Stomach (tissue), 8 donors: ENCODE measurements at regions not wholly inside any gene's neighbourhood (a gene's known extent, or its start where the extent isn't known, plus 50 kb on each side); places are given as distances from the start of the nearest gene placed in this dataset.
A peak's percentile ranks its signal among the peaks of the same experiment; 100 is the strongest.

ENCODE experiments used
- DNase-seq, 2 donors: peaks; one replicate each; pipeline versions ENCODE4 v3.0.0 to v3.0.0-alpha.2; 2013 to 2019
- H3K27ac ChIP-seq, 5 donors: fragments of 200-600 bp in 4 of 5; sonication (generic) in 4 of 5; one replicate each; pipeline ENCODE4 v1.5.1; 2013 to 2019; ENCODE audit warnings: mild to moderate bottlenecking in 1 of 5, moderate library complexity in 1 of 5
- H3K27me3 ChIP-seq, 3 donors: fragments of 200-600 bp; sonication (generic); one replicate each; pipeline ENCODE4 v1.5.1; 2017 to 2019; ENCODE audit warnings: mixed run types in 1 of 3
- H3K36me3 ChIP-seq, 4 donors: fragments of 200-600 bp; sonication (generic); 1 replicate in 3 of 4; 2 replicates in 1 of 4; pipeline ENCODE4 v1.5.1; 2016 to 2019
- H3K4me1 ChIP-seq, 4 donors: fragments of 200-600 bp; sonication (generic); one replicate each; pipeline ENCODE4 v1.5.1; 2016 to 2019
- H3K4me3 ChIP-seq, 4 donors: fragments of 200-600 bp; sonication (generic) in 3 of 4; one replicate each; pipeline ENCODE4 v1.5.1; 2016 to 2019; ENCODE audit warnings: mild to moderate bottlenecking in 1 of 4
- H3K9me3 ChIP-seq, 4 donors: fragments of 200-600 bp; sonication (generic); one replicate each; pipeline ENCODE4 v1.5.1; 2016 to 2019
- EP300 ChIP-seq: sonication (generic); formaldehyde crosslinking; IDR thresholded peaks from one replicate; pipeline ENCODE4 v1.6.1; 2017; ENCODE audit warnings: antibody characterized with exemption
- POLR2A ChIP-seq, 4 donors: fragments of 450-650 bp; IDR thresholded peaks; one replicate each; pipeline ENCODE4 v1.6.1; 2016; ENCODE audit warnings: antibody characterized with exemption in 4 of 4, control low read depth in 2 of 4, mild to moderate bottlenecking in 1 of 4, moderate library complexity in 1 of 4
- POLR2AphosphoS5 ChIP-seq, 3 donors: sonication (generic); formaldehyde crosslinking; IDR thresholded peaks; one replicate each; pipeline ENCODE4 v1.6.1; 2016; ENCODE audit warnings: antibody characterized with exemption in 3 of 3
- WGBS, 5 donors: extraction: QIAGEN DNeasy Blood & Tissue Kit in 3 of 5; methylation state at CpG; one replicate each; pipeline versions ENCODE4 v1.1.5 to v1.1.7; 2013 to 2018; 5-methylcytosine and 5-hydroxymethylcytosine counted together
- intact Hi-C: fragments of 100-400 bp; cut with DNase I; formaldehyde crosslinking; loops from one replicate; pipeline ENCODE4 v1.15.1; 2023; ENCODE audit warnings: low total_unique reads
- TF ChIP-seq, protein P1 (sequence below), 7 experiments: fragments of 450-650 bp in 4 of 7; fragments of 200-600 bp in 3 of 7; sonication (generic) in 3 of 7; IDR thresholded peaks; one replicate each; pipeline ENCODE4 v1.5.1; 2016 to 2019; ENCODE audit warnings: antibody characterized with exemption in 7 of 7, control low read depth in 2 of 7, mild to moderate bottlenecking in 1 of 7
- donor health status: healthy with polysubstance abuse.
- donor health status: Bipolar disorder and iron deficiency.
- donor health status: healthy.

DNA sequence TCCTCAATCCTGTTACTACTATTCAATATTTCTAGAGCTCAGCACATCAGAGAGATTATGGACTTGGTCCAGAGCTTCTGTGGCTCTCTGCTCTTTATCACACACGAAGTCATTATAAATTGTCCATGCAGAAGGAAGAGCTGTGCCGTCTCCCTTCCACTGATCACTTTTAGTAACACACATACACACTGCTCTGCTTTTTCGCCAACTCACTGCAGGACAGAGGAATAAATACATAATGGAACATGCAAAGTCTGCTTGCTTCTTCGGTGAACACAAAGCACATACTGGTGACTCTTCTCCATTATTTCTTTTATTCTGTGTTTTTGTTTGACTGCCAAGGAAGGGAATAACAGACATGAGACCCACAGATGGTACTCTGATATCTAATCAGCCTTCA lies 1000.0 kb upstream of the TENM4 start:
- no peaks in the 10 kb centered on the region for H3K27me3 ChIP-seq
- no peaks in the 10 kb centered on the region for H3K4me1 ChIP-seq
- no peak overlapping the region for H3K4me3 ChIP-seq
- no peak for DNase-seq
- H3K9me3 ChIP-seq = no peaks in the 10 kb centered on the region
- TF ChIP-seq POLR2AphosphoS5 (IDR thresholded peaks at IDR 0.05) = no peak
- TF ChIP-seq EP300 = no peak
- TF ChIP-seq, protein P1, sequence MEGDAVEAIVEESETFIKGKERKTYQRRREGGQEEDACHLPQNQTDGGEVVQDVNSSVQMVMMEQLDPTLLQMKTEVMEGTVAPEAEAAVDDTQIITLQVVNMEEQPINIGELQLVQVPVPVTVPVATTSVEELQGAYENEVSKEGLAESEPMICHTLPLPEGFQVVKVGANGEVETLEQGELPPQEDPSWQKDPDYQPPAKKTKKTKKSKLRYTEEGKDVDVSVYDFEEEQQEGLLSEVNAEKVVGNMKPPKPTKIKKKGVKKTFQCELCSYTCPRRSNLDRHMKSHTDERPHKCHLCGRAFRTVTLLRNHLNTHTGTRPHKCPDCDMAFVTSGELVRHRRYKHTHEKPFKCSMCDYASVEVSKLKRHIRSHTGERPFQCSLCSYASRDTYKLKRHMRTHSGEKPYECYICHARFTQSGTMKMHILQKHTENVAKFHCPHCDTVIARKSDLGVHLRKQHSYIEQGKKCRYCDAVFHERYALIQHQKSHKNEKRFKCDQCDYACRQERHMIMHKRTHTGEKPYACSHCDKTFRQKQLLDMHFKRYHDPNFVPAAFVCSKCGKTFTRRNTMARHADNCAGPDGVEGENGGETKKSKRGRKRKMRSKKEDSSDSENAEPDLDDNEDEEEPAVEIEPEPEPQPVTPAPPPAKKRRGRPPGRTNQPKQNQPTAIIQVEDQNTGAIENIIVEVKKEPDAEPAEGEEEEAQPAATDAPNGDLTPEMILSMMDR (IDR thresholded peaks at IDR 0.05) = no peak
- TF ChIP-seq POLR2A (IDR thresholded peaks at IDR 0.05) = no peak
- intact Hi-C loops = no loop called here
- no peak overlapping the region for H3K27ac ChIP-seq
- H3K36me3 ChIP-seq = no peaks in the 10 kb centered on the region
- 65 to 79% (median 76%) methylated on average over 4 of the region's 4 CpGs for WGBS, 5 donors

DNA sequence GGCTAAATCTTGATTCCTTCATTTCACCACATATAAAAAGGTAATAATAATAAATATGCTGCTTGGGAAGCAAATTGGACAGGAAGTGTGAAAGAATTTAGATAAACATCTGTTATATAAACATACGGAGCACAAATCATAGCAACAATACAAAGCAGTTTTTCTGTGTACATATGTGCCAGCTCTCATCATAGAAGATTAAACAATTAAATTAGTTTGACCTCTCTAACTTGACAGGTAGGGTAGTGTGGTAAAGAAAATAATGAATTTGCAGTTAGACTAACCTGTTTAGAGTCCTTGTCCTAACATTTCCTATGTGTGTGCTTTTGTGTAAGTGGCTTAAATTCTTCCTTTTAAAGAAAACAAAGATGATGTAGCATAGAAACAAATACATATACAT lies 995.7 kb upstream of the TENM4 start:
- Histone ChIP-seq H3K27ac (no peak overlapping the region), H3K36me3 (no peaks in the 10 kb centered on the region), H3K27me3 (no peaks in the 10 kb centered on the region), H3K9me3 (no peaks in the 10 kb centered on the region), H3K4me3 (no peak overlapping the region), H3K4me1 (no peaks in the 10 kb centered on the region)
- DNase-seq = peak in 1 of 2 donors; percentile 2
- TF ChIP-seq POLR2AphosphoS5 (IDR thresholded peaks at IDR 0.05) = no peak
- intact Hi-C loops = no loop called here
- 16 to 34% (median 21%) methylated on average over 1 of the region's 1 CpG for WGBS, 5 donors

DNA sequence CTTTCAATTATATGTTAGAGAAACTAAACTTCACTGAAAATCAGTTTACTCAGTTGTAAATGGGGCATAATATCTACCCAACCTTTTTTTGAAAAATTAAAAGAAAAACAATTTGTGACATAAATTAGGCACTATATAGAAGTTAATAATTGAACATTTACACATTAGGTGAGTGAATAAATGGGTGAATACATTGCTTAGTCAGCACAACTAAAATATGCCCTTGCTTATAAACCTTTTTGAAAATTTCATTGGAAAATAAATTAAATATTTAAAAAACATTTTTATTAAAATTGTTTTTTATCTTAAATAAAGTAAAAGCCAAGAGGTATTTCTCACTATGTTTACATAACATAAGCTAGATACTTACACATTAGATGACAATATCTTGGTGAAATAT lies 994.5 kb upstream of the TENM4 start:
- Histone ChIP-seq H3K27me3 (no peaks in the 10 kb centered on the region), H3K9me3 (no peaks in the 10 kb centered on the region), H3K36me3 (no peaks in the 10 kb centered on the region), H3K4me3 (no peak overlapping the region), H3K27ac (no peak overlapping the region), H3K4me1 (no peaks in the 10 kb centered on the region)
- TF ChIP-seq, protein P1 (IDR thresholded peaks at IDR 0.05) = no peak
- TF ChIP-seq POLR2A (IDR thresholded peaks at IDR 0.05) (no peak), EP300 (no peak), POLR2AphosphoS5 (IDR thresholded peaks at IDR 0.05) (no peak)
- intact Hi-C loops = no loop called here
- no peak for DNase-seq

DNA sequence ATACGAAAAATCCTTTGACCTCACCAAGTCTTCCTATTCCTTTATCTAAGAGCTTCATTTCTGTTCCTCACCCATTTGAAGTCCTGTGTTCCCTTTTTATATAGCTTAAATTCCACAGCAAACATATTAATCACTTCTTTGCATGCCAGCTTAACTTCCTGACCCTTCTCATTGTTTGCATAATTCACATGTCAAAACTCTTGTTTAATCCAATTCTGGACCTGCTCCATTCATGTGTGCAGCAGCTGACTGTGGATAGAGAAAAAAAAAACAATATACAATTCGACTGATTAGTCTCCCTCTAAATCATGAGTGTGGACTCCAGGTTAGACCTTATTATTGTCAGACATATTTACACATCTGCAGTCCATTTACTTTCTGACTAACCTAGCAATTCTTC lies 991.2 kb upstream of the TENM4 start:
- Histone ChIP-seq H3K4me3 (no peak overlapping the region), H3K36me3 (no peaks in the 10 kb centered on the region), H3K9me3 (no peaks in the 10 kb centered on the region), H3K27ac (no peak overlapping the region), H3K27me3 (no peaks in the 10 kb centered on the region), H3K4me1 (no peaks in the 10 kb centered on the region)
- intact Hi-C loops = no loop called here
- 8 to 32% (median 18%) methylated on average over 2 of the region's 2 CpGs for WGBS, 5 donors
- DNase-seq = peak in 1 of 2 donors; percentile 6
- TF ChIP-seq, protein P1 (IDR thresholded peaks at IDR 0.05) = no peak
- TF ChIP-seq EP300 (no peak), POLR2A (IDR thresholded peaks at IDR 0.05) (no peak), POLR2AphosphoS5 (IDR thresholded peaks at IDR 0.05) (no peak)

DNA sequence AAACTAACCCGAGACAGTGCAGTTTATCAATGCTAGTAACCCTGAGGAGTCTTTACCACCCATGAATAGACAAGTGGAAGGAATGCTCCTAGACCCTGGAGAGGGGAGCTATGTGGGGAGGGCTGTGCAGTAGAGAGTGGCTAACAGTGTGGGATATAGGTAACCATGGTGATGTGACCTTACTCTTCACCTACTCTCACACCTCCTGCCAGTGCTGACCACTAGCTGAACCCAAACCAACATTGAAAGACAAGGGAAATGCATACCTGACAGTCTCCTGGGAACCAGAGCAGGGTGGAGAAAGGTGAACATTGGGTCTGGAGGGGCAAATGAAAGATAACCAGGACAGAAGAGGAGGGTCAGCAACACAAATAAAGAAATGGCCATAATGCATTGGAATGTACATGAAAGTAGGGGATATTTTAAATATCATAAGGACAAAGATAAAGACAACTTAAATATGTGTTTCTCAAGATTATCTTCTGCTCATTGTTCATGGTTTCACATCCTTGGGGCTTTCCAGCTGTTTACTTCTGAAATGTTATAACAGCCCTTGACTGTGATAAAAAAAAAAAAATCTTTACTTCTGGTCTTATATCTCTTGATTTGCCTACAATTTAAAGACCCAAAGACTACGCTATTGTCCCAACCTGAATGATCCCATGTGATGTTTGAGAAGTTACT lies 983.3 kb upstream of the TENM4 start:
- H3K4me3 ChIP-seq = no peak overlapping the region
- TF ChIP-seq POLR2A (IDR thresholded peaks at IDR 0.05) (no peak), POLR2AphosphoS5 (IDR thresholded peaks at IDR 0.05) (no peak), EP300 (no peak)
- TF ChIP-seq, protein P1 (IDR thresholded peaks at IDR 0.05) = no peak
- DNase-seq = no peak
- intact Hi-C loops = no loop called here
- no peaks in the 10 kb centered on the region for H3K9me3 ChIP-seq
- no peak overlapping the region for H3K27ac ChIP-seq
- WGBS, 5 donors = 59 to 80% (median 69%) methylated on average over 2 of the region's 2 CpGs
- no peaks in the 10 kb centered on the region for H3K27me3 ChIP-seq
- no peaks in the 10 kb centered on the region for H3K4me1 ChIP-seq
- H3K36me3 ChIP-seq = no peaks in the 10 kb centered on the region
